Lung microvascular endothelial cell (primary cell): ENCODE measurements at regions not wholly inside any gene's neighbourhood (a gene's known extent, or its start where the extent isn't known, plus 50 kb on each side); places are given as distances from the start of the nearest gene placed in this dataset.

Source experiments
- DNase-seq, 2 donors: peaks; one replicate each; pipeline versions ENCODE4 v3.0.0 to v3.0.0-alpha.2; 2010; ENCODE audit warnings: low read depth in 2 of 2

DNA sequence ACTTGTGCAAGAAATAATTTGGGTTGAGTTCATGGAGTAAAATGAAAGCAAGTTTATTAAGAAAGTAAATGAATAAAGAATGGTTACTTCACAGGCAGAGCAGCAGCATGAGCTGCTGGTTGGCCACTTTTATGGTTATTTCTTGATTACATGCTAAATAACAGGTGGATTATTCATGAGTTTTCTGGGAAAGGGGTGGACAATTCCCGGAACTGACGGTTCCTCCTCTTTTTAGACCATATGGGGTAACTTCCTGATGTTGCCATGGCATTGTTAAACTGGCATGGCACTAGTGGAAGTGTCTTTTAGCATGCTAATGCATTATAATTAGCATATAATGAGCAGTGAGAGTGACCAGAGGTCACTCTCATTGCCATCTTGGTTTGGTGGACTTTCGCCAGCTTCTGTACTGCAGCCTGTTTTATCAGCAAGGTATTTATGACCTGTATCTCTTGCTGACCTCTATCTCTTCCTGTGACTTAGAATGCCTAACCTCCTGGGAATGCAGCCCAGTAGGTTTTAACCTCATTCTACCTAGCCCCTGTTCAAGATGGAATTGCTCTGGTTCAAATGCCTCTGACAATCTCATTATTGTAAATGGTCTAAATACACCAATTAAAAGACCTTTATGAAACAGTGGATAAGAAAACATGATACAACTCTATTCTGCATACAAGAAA is 114.1 kb upstream of the FIGN start:
- peak; percentile 15 to 35 for DNase-seq

DNA sequence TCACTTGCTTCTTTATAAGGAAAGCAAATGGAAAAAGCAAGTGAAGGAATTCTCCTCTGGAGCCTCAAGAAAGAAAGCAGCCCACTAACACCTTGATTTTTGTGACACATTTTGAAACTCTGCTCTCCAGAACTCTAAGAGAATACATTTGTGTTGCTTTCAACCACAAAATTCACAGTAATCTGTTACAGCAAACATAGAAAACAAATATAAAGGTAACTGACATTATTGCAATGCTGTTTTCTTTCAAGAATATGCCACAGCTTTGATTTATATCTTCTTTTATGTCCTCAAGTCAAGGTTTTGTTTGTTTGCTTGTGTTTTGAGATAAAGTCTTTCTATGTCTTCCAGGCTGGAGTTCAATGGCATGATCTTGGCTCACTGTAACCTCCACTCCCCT is 103.1 kb upstream of the FIGN start:
- no peak for DNase-seq

DNA sequence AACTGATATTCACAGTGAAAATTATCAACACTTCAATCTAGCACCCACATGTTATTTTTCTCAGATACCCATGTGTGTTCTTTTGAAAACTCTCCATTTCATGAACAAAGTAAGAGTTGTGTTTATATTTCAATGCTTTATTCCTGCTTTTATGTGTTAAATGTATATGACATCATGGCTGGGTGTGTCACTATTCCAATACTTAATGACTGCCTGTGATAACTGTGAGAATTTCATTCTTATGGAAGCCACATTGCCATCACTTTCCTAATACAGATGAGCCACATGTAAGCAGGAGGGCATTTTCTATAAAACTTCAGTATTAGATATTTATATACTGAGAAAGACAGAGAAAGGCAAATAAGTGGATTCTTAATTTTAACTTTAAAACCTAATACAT is 100.4 kb upstream of the FIGN start:
- DNase-seq: no peak

DNA sequence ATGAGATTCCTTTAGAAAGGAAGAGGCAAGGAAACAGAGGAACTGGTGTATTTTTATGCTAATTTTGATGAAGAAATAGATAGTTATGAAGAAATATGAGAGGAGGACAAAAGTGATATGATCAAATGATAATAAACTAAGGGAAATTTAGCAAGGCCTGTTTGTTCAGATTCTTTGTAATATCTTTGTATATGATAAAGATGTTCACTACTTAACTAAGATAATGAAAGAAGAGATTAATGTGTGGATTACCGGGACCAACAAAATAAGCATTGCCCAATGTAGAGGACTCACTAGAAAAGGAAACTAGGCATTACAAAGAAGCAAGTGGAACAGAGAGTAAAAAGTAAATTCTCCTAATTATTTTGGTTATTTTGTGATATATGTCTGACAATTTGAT is 99.0 kb upstream of the FIGN start:
- DNase-seq: no peak

DNA sequence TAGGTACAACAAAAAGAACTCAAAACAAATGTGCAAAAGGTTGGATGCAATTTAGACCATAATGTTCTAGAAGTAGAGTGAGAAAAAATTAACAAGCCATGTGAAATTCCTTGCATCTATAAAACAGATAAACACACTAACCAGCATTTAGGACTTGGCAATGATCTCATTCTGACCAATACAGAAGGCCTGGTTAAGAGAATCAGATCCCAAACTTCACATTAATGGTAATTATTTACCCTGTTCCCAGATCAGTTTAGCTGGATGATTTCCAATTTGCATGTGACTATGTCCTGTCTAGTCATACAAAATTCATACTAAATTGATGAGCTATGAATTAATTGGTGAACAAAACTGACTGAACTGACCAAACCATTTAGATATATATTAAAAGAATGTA is 98.4 kb upstream of the FIGN start:
- no peak for DNase-seq

DNA sequence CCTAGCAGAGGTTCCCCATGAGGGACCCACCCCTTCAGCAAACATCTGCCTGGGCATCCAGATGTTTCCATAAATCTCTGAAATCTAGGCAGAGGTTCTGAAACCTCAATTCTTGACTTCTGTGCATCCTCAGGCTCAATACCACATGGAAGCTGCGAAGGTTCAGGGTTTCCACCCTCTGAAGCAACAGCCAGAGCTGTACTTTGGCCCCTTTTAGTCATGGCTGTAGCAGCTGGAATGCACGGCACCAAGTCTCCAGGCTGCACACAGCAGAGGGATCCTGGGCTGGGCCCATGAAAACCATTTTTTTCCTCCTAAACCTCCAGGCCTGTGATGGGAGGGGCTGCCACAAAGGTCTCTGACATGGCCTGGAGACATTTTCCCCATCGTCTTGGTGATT is 93.0 kb upstream of the FIGN start:
- DNase-seq: no peak

DNA sequence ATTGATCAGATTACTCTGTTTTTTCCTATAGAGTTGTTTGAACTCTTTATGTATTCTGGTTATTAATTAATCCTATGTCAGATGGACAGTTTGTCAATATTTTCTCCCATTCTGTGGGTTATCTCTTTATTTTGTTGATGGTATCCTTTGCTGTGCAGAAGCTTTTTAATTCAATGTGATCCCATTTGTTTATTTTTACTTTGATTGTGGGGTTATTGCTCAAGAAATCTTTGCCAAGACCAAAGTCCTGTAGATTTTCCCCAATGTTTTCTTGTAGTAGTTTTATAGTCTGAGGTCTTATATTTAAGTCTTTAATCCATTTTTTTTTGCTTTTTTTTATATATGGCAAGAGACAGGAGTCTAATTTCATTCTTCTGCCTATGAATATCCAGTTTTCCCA is 86.2 kb upstream of the FIGN start:
- no peak for DNase-seq

DNA sequence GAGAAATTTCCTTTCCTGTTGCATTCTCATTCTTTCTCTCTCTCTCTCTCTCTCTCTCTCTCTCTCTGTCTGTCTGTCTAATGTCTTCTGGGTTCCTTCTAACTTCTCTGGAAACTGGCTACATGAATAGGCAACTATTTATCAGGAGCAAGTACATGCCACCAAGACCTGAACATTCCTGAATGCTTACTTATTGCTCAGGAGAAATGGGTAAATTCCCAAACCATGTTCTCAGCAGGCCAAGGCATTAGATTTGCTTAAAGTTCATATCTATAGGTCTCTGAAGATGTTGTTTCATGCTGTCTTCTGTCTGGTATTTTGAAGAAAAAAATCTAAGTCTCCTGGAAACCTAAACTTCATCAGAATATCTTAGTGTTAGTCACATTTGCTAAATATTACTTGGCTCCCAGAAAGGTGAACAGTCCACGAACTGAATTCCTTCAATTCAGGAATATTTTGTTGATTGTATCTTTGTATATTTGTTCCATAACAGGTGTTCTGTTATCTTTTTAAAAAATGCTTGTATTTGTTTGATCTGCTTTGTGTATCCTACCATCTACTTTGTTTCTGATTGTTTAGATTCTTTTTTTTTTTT is 77.2 kb upstream of the FIGN start:
- DNase-seq: no peak

DNA sequence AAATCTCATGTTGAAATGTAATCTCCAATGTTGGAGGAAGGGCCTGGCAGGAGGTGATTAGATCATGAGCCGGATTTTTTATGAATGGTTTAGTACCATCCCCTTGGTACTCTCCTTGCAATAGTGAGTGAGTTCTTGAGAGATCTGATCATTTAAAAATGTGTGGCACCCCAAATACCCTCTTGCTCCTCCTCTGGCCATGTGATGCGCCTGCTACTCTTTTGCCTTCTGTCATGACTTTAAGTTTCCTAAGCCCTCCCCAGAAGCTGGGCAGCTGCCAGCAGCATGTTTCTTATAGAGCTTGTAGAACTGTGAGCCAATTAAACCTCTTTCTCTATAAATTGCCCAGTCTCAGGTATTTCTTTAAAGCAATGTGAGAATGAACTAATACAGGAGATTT is 72.6 kb upstream of the FIGN start:
- DNase-seq: no peak

DNA sequence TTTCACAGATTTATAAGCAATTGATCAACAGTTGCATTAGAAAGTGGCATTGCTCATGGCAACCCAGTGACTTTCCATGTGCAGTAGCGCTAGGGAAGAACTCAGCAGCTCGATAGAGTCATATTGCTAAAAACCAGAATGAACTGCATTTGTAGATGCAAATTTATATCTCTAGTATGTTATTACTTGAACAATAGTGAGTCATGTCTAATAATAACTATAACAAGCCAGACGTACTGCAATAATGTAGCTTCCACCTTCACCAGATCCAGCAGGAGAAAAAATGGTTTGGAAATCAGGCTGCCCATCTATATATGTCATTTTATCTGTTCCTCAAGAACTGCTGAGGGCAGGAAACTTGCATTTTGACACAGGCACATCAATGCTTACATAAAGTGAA is 66.5 kb upstream of the FIGN start:
- no peak for DNase-seq

DNA sequence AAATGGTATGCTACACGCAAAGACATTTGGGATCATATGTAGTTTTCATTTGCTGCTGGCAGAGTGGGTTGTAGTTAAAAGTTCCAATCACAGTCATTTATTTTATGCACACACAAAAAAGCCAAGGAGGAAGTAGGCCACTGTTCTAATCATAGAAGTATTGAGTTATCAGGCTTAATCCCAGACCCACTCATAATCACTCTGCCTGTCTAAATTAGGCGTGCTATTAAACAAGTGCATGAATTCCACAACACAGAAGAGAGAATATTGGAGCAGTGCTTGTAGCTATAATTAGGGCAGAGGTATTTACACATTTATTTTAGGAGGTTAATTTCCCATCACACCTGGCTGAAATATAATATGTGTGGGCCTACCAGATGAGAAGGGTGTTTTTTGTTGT is 65.7 kb upstream of the FIGN start:
- no peak for DNase-seq

DNA sequence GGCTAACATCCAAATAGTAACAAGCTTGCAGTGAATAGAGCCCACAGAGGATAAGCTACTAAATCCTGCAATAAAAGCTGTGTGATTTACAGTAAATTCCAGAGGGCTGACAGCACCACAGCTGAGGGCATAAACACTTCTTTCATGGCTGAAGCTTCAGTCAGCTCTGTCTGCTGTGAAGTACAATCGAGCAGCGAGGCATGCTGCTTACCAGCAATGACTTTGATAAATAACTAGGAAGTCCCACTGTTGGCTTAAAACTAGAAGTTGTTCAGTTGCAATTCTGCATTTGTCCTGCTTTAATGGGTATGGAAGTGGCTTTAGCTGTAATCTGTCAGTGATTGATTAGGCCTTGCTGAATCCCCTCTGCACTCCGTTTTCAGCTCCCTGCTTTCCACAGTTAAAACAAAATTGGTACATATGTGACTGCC is 65.2 kb upstream of the FIGN start:
- no peak for DNase-seq

DNA sequence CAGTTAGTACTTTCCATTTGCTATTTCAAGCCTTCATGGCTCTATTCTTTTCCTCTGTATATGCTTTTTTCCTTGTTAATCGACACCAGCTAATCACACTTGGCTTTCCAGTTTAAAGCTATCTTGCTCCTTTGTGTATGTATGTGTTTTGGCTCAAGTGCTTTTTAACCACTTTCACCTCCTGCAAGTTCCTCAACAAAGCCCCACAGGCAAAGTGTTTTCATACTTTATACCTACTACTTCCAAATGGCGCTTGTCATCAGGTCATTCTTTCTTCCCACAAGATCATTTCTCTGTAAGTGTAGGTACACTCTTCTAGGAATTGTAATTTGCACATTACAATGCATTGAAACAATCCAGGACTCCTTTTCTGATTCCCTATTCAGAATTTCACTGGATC is 64.0 kb upstream of the FIGN start:
- DNase-seq: no peak

DNA sequence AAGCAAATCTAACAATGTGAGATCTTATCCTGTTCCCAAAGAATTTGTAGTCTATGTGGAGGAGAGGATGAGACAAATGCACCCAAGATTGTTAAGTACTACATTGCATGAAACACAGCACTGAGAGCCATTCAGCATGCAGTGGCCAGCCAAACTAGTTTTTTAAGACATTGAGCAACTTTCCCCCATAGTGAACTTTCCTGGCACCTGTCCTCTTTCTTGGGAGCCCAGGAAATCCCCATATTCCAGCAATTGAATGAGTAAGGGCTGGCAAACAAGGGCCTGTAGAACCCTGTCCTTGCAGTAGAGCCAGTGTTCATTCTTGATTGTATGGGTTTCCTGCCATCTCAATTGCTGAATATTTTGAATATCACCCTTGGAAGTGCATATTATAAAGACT is 58.8 kb upstream of the FIGN start:
- no peak for DNase-seq
